MM.1S (cell line): ENCODE measurements at regions not wholly inside any gene's neighbourhood (a gene's known extent, or its start where the extent isn't known, plus 50 kb on each side); places are given as distances from the start of the nearest gene placed in this dataset.

ENCODE experiments used
- EZH2 ChIP-seq: fragments of 300-600 bp; sonication (generic); optimal IDR thresholded peaks from 2 replicates; pipeline ENCODE3; 2017; ENCODE audit warnings: low read depth, mild to moderate bottlenecking, antibody characterized with exemption, low read length, mixed read lengths
- EZH2phosphoT487 ChIP-seq: fragments of 300-600 bp; sonication (generic); IDR thresholded peaks from 2 replicates; pipeline ENCODE4 v1.6.1; 2018; ENCODE audit warnings: antibody characterized with exemption, low read length
- TF ChIP-seq, protein P1 (sequence below): fragments of 300-600 bp; sonication (generic); IDR thresholded peaks from 2 replicates; pipeline ENCODE4 v1.5.1; 2016; ENCODE audit warnings: antibody characterized with exemption, low read length, mixed read lengths

DNA sequence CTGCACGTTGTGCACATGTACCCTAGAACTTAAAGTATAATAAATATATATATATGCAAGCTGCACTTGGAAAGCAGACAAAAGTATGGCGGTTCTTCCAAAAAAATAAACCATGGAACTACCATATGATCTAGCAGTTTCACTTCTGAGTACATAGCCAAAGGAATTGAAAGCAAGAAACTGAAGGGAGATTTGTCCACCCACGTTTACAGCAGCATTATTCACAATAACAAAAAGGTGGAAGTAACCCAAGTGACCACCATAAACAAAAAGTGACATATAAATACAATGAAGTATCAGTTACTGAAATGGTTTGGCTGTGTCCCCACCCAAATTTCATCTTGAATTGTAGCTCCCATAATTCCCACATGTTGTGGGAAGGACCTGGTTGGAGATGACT, 525.3 kb upstream of the CELF2 start:
- TF ChIP-seq, protein P1, sequence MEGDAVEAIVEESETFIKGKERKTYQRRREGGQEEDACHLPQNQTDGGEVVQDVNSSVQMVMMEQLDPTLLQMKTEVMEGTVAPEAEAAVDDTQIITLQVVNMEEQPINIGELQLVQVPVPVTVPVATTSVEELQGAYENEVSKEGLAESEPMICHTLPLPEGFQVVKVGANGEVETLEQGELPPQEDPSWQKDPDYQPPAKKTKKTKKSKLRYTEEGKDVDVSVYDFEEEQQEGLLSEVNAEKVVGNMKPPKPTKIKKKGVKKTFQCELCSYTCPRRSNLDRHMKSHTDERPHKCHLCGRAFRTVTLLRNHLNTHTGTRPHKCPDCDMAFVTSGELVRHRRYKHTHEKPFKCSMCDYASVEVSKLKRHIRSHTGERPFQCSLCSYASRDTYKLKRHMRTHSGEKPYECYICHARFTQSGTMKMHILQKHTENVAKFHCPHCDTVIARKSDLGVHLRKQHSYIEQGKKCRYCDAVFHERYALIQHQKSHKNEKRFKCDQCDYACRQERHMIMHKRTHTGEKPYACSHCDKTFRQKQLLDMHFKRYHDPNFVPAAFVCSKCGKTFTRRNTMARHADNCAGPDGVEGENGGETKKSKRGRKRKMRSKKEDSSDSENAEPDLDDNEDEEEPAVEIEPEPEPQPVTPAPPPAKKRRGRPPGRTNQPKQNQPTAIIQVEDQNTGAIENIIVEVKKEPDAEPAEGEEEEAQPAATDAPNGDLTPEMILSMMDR: no peak
- no peak for TF ChIP-seq EZH2
- TF ChIP-seq EZH2phosphoT487: no peak
